Osteoblast (primary cell): ENCODE measurements at regions not wholly inside any gene's neighbourhood (a gene's known extent, or its start where the extent isn't known, plus 50 kb on each side); places are given as distances from the start of the nearest gene placed in this dataset.

Source experiments
- DNase-seq: peaks from one replicate; pipeline ENCODE4 v3.0.0; 2011; ENCODE audit warnings: low spot score, mixed read lengths; ENCODE audit not compliant: insufficient read length; ENCODE audit errors: missing footprints
- H2AFZ ChIP-seq: 2 replicates; pipeline ENCODE4 v1.6.0; 2011; ENCODE audit warnings: mild to moderate bottlenecking, low read length
- H3K27ac ChIP-seq: 2 replicates; pipeline ENCODE4 v1.5.1; 2011; ENCODE audit warnings: mild to moderate bottlenecking, low read depth, low read length, moderate library complexity
- H3K27me3 ChIP-seq: 2 replicates; pipeline ENCODE4 v1.6.0; 2012; ENCODE audit warnings: mild to moderate bottlenecking, control low read depth, inconsistent platforms, low read length, moderate library complexity; ENCODE audit not compliant: insufficient read depth
- H3K36me3 ChIP-seq: 2 replicates; pipeline ENCODE4 v1.5.1; 2011; ENCODE audit warnings: mild to moderate bottlenecking, low read length, control low read depth, moderate library complexity; ENCODE audit not compliant: insufficient read depth
- H3K4me1 ChIP-seq: 2 replicates; pipeline ENCODE4 v1.5.1; 2011; ENCODE audit warnings: mild to moderate bottlenecking, low read length, control low read depth, moderate library complexity; ENCODE audit not compliant: insufficient read depth
- H3K4me2 ChIP-seq: 2 replicates; pipeline ENCODE4 v1.6.0; 2011; ENCODE audit warnings: mild to moderate bottlenecking, low read length; ENCODE audit not compliant: insufficient read depth
- H3K4me3 ChIP-seq: fragments of 200-600 bp; sonication (generic); 3 replicates; pipeline ENCODE4 v1.5.1; 2012; ENCODE audit warnings: mild to moderate bottlenecking, low read length, inconsistent platforms; ENCODE audit not compliant: insufficient read depth
- H3K79me2 ChIP-seq: 2 replicates; pipeline ENCODE4 v1.6.0; 2012; ENCODE audit warnings: mild to moderate bottlenecking, low read length, control low read depth, inconsistent platforms; ENCODE audit not compliant: insufficient read depth
- H3K9me3 ChIP-seq: 2 replicates; pipeline ENCODE4 v1.5.1; 2011; ENCODE audit warnings: low read depth, low read length, control low read depth
- H4K20me1 ChIP-seq: 2 replicates; pipeline ENCODE4 v1.6.0; 2012; ENCODE audit warnings: mild to moderate bottlenecking, low read length, control low read depth; ENCODE audit not compliant: insufficient read depth
- TF ChIP-seq, protein P1 (sequence below): IDR thresholded peaks from 2 replicates; pipeline ENCODE4 v1.5.1; 2011; ENCODE audit warnings: mild to moderate bottlenecking, low read depth, low read length, moderate library complexity; ENCODE audit errors: extremely low read depth

DNA sequence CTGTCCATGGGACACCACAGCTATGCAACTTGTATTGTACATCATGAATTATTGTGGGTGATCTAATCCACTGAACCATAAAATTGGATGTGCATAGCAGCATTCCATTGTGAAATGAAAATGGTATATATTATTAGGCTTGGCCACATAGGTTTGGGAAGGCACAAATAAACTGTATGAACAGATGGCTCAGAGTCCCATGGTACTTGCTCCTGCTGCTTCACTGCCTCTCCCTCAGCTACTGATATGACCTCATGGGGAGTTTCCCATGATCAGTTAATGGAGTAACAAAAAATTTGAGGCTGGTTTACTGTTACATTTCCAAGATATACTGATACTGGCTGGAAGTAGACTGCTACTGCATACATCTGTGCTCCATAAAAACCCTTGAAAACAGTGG, 152.7 kb upstream of the NEGR1 start:
- H3K4me2 ChIP-seq = no peak overlapping the region
- H3K79me2 ChIP-seq = no peaks in the 10 kb centered on the region
- H2AFZ ChIP-seq = peak overlapping the region; percentile 7
- no peak for DNase-seq
- H3K27me3 ChIP-seq = no peaks in the 10 kb centered on the region
- no peak overlapping the region for H3K27ac ChIP-seq
- H3K4me1 ChIP-seq = peaks cover 23% of the 10 kb centered on the region
- TF ChIP-seq, protein P1, sequence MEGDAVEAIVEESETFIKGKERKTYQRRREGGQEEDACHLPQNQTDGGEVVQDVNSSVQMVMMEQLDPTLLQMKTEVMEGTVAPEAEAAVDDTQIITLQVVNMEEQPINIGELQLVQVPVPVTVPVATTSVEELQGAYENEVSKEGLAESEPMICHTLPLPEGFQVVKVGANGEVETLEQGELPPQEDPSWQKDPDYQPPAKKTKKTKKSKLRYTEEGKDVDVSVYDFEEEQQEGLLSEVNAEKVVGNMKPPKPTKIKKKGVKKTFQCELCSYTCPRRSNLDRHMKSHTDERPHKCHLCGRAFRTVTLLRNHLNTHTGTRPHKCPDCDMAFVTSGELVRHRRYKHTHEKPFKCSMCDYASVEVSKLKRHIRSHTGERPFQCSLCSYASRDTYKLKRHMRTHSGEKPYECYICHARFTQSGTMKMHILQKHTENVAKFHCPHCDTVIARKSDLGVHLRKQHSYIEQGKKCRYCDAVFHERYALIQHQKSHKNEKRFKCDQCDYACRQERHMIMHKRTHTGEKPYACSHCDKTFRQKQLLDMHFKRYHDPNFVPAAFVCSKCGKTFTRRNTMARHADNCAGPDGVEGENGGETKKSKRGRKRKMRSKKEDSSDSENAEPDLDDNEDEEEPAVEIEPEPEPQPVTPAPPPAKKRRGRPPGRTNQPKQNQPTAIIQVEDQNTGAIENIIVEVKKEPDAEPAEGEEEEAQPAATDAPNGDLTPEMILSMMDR = no peak
- no peaks in the 10 kb centered on the region for H3K36me3 ChIP-seq
- no peaks in the 10 kb centered on the region for H3K9me3 ChIP-seq
- no peaks in the 10 kb centered on the region for H4K20me1 ChIP-seq
- no peak overlapping the region for H3K4me3 ChIP-seq

DNA sequence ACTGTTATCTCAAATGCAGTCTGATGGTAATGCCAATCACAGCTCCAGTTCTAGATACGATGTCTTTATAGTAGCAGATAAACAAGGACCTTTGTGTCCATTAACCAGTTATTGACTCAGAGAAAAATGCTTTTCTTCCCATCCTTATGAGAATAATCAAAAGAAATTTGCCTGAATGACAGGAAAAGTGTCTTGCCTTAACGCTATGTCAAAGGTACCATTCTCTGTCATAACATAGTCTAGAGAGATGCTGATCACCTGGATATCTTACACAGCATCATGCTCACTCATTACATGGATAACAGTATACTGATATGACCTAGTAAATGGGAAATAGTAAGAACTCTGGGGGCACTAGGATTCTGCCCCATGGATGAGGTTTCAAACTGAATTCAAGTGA, 151.7 kb upstream of the NEGR1 start:
- TF ChIP-seq, protein P1 = no peak
- no peak overlapping the region for H2AFZ ChIP-seq

GRCh38 chr1:72433591-72433990, 151.3 kb upstream of the NEGR1 start:
- DNase-seq = no peak
- Histone ChIP-seq H3K4me2 (no peak overlapping the region), H3K4me1 (peaks cover 10% of the 10 kb centered on the region), H4K20me1 (no peaks in the 10 kb centered on the region), H3K79me2 (no peaks in the 10 kb centered on the region), H3K9me3 (no peaks in the 10 kb centered on the region), H3K27ac (no peak overlapping the region), H3K36me3 (no peaks in the 10 kb centered on the region), H2AFZ (no peak overlapping the region), H3K27me3 (no peaks in the 10 kb centered on the region), H3K4me3 (no peak overlapping the region)
- TF ChIP-seq, protein P1 = no peak

More for the DNA sequence above, 151.7 kb upstream of the NEGR1 start:
- Histone ChIP-seq H4K20me1 (no peaks in the 10 kb centered on the region), H3K9me3 (no peaks in the 10 kb centered on the region), H3K4me2 (no peak overlapping the region), H3K79me2 (no peaks in the 10 kb centered on the region), H3K27me3 (no peaks in the 10 kb centered on the region), H3K4me3 (no peak overlapping the region), H3K4me1 (peaks cover 15% of the 10 kb centered on the region), H3K27ac (no peak overlapping the region), H3K36me3 (no peaks in the 10 kb centered on the region)
- no peak for DNase-seq

DNA sequence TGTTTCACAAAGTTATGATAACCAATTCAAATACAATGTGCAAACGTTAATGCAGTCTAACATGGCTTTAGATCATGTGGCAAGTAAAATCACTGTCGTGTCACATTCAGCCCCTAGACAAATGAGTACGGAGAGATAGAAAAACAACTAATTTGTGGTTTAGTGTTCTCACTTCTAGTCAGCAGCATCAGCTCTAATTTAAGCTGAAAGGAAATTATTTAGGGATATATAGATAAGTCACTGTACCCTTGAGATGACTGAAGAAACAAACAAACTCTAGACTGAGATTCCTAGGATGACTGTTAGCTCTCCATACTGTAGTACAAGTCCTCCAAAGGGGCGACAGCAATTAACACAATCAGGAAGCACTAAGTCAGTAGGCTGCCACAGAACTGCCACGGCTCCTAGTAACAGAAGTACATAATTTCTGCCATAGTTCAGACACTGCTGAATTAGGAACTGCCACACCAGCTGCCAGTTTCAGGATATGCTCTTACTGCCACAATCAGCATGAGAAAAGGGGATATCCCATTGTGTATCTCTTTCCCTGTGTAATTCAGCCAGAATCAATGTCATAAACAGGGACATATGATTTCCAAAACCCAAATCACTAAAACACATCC, 150.4 kb upstream of the NEGR1 start:
- Histone ChIP-seq H3K4me1 (peaks cover 2% of the 10 kb centered on the region), H3K4me2 (no peak overlapping the region), H2AFZ (peak overlapping the region; percentile 13), H4K20me1 (no peaks in the 10 kb centered on the region), H3K79me2 (no peaks in the 10 kb centered on the region), H3K27ac (no peak overlapping the region), H3K4me3 (no peak overlapping the region), H3K9me3 (no peaks in the 10 kb centered on the region), H3K27me3 (no peaks in the 10 kb centered on the region), H3K36me3 (no peaks in the 10 kb centered on the region)
- TF ChIP-seq, protein P1 = no peak
- DNase-seq = no peak
